ENCODE measurements at regions not wholly inside any gene's neighbourhood (a gene's known extent, or its start where the extent isn't known, plus 50 kb on each side); places are given as distances from the start of the nearest gene placed in this dataset.

DNA sequence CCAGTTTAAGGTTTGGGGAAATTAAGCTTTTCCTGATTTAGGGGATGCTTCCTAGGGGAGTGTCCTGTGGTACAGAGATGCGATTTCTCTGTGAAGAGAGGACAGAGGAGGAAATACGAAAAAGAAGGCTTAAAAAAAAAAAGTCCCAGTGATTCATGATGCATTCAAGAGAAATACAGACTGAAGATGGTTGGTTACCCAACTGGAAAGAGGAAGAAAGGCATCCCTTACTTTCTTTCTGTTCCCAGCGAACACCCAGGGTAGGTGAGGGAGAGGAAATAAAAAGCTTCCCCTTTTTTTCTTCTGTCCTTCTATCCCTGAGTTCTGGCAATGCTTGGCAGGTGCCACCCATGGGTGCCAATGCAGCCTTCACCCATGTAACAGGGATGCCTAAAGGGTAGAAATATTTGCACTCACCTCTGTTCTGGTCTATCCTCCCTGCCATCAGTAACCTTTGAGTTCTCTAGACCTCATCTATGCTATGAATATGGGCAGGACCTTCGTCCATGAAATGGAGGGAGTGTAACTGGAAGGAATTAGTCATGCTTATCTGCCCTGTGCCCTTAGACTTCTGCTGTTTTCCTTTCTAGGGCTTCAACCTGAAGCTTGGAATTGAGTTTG, 230.1 kb upstream of the GALNTL6 start:
- in situ Hi-C loops (cut with HindIII; ENCODE audit: low sequenced_read_pairs), result no loop called here
- TF ChIP-seq, protein P1, sequence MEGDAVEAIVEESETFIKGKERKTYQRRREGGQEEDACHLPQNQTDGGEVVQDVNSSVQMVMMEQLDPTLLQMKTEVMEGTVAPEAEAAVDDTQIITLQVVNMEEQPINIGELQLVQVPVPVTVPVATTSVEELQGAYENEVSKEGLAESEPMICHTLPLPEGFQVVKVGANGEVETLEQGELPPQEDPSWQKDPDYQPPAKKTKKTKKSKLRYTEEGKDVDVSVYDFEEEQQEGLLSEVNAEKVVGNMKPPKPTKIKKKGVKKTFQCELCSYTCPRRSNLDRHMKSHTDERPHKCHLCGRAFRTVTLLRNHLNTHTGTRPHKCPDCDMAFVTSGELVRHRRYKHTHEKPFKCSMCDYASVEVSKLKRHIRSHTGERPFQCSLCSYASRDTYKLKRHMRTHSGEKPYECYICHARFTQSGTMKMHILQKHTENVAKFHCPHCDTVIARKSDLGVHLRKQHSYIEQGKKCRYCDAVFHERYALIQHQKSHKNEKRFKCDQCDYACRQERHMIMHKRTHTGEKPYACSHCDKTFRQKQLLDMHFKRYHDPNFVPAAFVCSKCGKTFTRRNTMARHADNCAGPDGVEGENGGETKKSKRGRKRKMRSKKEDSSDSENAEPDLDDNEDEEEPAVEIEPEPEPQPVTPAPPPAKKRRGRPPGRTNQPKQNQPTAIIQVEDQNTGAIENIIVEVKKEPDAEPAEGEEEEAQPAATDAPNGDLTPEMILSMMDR (IDR thresholded peaks at IDR 0.05; ENCODE audit: low read depth, low read length), result no peak
- DNase-seq (ENCODE audit: low read depth, low spot score), result no peak
- H3K4me3 ChIP-seq (ENCODE audit: low read depth, low read length), result no peak overlapping the region

DNA sequence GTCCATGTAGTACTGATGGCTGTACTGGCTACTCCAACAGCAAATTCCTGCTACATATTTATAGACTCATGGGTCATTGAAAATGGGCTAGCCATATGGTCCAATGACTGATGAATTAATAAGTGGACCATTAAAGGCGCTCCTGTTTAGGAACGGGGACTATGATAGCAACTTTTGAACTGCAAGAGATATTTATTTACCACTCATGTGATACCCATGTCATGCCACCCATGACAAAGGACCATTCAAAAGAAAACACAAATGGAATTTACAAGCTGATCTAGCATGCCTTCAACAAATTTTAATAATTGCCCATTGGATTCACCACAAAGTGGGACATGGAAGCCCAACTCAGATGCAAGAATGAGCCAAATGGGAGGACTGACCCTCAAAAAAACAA, 240.0 kb upstream of the GALNTL6 start:
- no peak for DNase-seq (ENCODE audit: low read depth, low spot score)
- TF ChIP-seq, protein P1 (IDR thresholded peaks at IDR 0.05; ENCODE audit: low read depth, low read length), result no peak
- no peak overlapping the region for H3K4me3 ChIP-seq (ENCODE audit: low read depth, low read length)
- in situ Hi-C loops (cut with HindIII; ENCODE audit: low sequenced_read_pairs), result no loop called here

DNA sequence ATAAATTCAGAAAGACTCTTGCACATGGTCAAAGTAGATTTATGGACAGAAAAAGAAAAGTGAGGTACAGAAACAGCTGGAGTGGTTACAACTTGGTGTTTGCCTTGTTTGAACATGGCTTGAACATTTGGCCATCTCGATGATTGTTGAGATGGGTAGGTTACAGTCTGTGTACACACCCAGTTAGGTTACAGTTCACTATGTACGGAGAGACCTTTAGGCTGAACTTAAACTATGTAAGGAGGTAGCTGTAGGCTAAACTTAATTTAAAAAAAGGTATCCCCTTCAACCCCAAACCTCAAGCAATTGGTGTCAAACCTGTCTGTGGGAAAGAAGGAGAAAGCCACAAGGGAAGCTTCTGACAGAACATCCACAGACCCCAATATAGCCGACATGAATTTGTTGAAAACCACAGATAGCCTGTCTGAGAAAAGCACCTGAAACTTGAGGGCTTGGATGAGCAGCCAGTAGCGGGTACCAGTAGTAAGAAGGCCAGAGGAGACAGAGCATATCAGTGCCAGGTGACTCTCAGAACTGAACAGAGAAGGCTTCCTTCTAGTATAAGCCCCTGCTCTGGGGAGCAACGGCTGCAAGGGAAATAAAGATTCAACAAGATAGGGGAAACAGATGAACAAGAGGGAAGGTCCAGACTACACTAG, 247.9 kb upstream of the GALNTL6 start:
- no peak overlapping the region for H3K4me3 ChIP-seq (ENCODE audit: low read depth, low read length)
- TF ChIP-seq, protein P1 (IDR thresholded peaks at IDR 0.05; ENCODE audit: low read depth, low read length), result no peak
- in situ Hi-C loops (cut with HindIII; ENCODE audit: low sequenced_read_pairs), result no loop called here
- DNase-seq (ENCODE audit: low read depth, low spot score), result no peak

DNA sequence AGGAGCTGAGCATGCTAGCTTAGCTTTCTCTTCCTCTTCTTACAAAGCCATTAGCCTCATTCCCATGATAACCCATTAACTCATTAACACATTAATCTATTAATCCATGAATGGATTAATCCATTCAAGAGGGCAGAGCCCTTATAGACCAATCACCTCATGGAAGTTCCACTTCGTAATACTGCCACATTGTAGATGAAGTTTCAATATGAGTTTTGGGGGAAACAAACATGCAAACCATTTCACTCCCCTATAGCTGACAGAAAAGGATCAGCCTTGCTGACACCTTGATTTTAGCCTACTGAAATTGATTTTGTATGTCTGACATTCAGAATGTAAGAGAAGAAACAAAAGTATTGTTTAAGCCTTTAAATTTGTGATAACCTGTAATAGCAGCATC, 251.8 kb upstream of the GALNTL6 start:
- TF ChIP-seq, protein P1 (IDR thresholded peaks at IDR 0.05; ENCODE audit: low read depth, low read length), result no peak
- DNase-seq (ENCODE audit: low read depth, low spot score), result no peak
- H3K4me3 ChIP-seq (ENCODE audit: low read depth, low read length), result no peak overlapping the region
- in situ Hi-C loops (cut with HindIII; ENCODE audit: low sequenced_read_pairs), result no loop called here

DNA sequence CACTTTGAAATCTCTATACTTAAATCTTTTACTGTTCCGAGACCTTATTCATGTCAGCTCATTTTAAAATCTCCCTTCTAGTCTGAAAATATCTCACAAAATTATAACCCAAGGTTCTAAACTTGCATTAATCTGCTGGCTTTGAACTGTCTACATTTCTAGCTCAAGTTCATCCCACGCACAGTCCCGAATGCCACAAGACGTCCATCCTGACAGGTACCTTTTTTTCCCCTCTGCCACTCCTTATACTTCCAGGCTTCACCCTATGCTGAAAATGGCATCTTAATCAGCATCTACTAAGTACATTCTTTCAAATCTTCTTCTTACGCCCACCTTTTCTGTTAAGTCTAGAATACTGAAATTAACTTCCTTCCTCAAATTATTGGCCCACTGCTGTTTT, 259.2 kb upstream of the GALNTL6 start:
- TF ChIP-seq, protein P1 (IDR thresholded peaks at IDR 0.05; ENCODE audit: low read depth, low read length), result no peak
- in situ Hi-C loops (cut with HindIII; ENCODE audit: low sequenced_read_pairs), result no loop called here
- DNase-seq (ENCODE audit: low read depth, low spot score), result no peak

DNA sequence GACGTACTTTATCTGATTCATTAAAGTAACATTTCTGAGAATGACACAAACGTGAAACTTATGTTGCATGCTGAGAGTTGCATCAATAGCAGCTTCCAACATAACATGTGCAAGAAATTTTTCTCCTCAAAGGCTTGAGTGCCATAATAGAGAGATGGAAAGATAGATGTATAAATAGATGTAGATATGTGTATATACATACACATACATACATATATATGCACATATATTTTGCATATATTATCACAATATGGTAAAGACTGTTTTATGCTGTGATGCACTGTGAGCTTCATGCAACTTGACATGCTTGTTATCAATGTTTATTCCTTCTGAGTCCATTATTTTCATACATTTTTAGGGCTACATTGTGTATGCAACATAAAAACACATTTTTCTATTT, 270.6 kb upstream of the GALNTL6 start:
- TF ChIP-seq, protein P1 (IDR thresholded peaks at IDR 0.05; ENCODE audit: low read depth, low read length), result no peak
- in situ Hi-C loops (cut with HindIII; ENCODE audit: low sequenced_read_pairs), result no loop called here
- no peak overlapping the region for H3K4me3 ChIP-seq (ENCODE audit: low read depth, low read length)
- DNase-seq (ENCODE audit: low read depth, low spot score), result no peak

More for the DNA sequence above, 259.2 kb upstream of the GALNTL6 start:
- H3K4me3 ChIP-seq (ENCODE audit: low read depth, low read length), result no peak overlapping the region

Data from astrocyte of the spinal cord (primary cell).